Nephron (organoid): ENCODE measurements at regions not wholly inside any gene's neighbourhood (a gene's known extent, or its start where the extent isn't known, plus 50 kb on each side); places are given as distances from the start of the nearest gene placed in this dataset.

Experiments used
- H3K27ac Mint-ChIP-seq, 3 experiments: 2 replicates each; pipeline ENCODE4 v1.8.0; 2020; ENCODE audit warnings: mixed read lengths in 3 of 3, mild to moderate bottlenecking in 2 of 3, moderate library complexity in 1 of 3
- H3K27me3 Mint-ChIP-seq: 2 replicates; pipeline ENCODE4 v1.8.0; 2021; ENCODE audit warnings: low read depth, mild to moderate bottlenecking, moderate library complexity, mixed read lengths
- H3K36me3 Mint-ChIP-seq: 2 replicates; pipeline ENCODE4 v1.8.0; 2020; ENCODE audit warnings: low read depth, mixed read lengths
- H3K4me1 Mint-ChIP-seq: 2 replicates; pipeline ENCODE4 v1.8.0; 2020; ENCODE audit warnings: mixed read lengths
- H3K4me3 Mint-ChIP-seq, 3 experiments: 2 replicates each; pipeline ENCODE4 v1.8.0; 2020; ENCODE audit warnings: mild to moderate bottlenecking in 3 of 3, mixed read lengths in 3 of 3, moderate library complexity in 2 of 3
- H3K9me3 Mint-ChIP-seq: 2 replicates; pipeline ENCODE4 v1.8.0; 2020; ENCODE audit warnings: mixed read lengths
- CTCF ChIP-seq, 3 experiments: fragments of 200-600 bp; sonication (generic); IDR thresholded peaks; one replicate each; pipeline ENCODE4 v1.5.0; 2021; ENCODE audit warnings: antibody characterized with exemption in 3 of 3; ENCODE audit not compliant: unreplicated experiment in 3 of 3

GRCh38 chr5:104096451-104096850 lies 533.9 kb upstream of the NUDT12 start:
- no peak for TF ChIP-seq CTCF (IDR thresholded peaks at IDR 0.05; ENCODE audit: unreplicated experiment in 3 of 3)
- Mint-ChIP-seq H3K36me3 (no peaks in the 10 kb centered on the region), H3K4me1 (peaks cover 19% of the 10 kb centered on the region), H3K27ac (no peak overlapping the region), H3K4me3 (no peak overlapping the region), H3K9me3 (peaks cover 6% of the 10 kb centered on the region), H3K27me3 (no peaks in the 10 kb centered on the region)

DNA sequence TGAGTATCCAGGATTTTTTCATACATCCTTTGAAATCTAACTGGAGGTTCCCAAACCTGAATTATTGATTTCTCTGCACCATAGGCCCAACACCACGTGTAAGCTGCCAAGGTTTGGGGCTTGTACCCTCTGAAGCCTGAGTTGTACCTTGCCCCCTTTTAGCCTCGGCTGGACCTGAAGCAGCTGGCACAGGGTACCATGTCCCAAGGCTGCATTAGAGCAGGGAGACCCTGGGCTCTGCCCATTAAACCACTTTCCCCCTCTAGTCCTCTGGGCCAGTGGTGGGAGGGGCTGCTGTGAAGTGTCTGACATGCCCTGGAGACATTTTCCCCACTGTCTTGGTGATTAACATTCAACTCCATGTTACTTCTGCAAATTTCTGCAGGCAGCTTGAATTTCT lies 532.9 kb upstream of the NUDT12 start:
- Mint-ChIP-seq H3K36me3 (no peaks in the 10 kb centered on the region), H3K4me1 (peaks cover 19% of the 10 kb centered on the region), H3K4me3 (no peak overlapping the region), H3K27me3 (no peaks in the 10 kb centered on the region), H3K27ac (no peak overlapping the region), H3K9me3 (peaks cover 6% of the 10 kb centered on the region)
- TF ChIP-seq CTCF (IDR thresholded peaks at IDR 0.05; ENCODE audit: unreplicated experiment in 3 of 3): no peak

GRCh38 chr5:104088876-104089778 lies 526.5 kb upstream of the NUDT12 start:
- Mint-ChIP-seq H3K36me3 (no peaks in the 10 kb centered on the region), H3K27me3 (no peaks in the 10 kb centered on the region), H3K27ac (no peak overlapping the region), H3K9me3 (no peaks in the 10 kb centered on the region), H3K4me3 (no peak overlapping the region), H3K4me1 (no peaks in the 10 kb centered on the region)
- TF ChIP-seq CTCF (IDR thresholded peaks at IDR 0.05; ENCODE audit: unreplicated experiment in 3 of 3): no peak

- H3K27ac Mint-ChIP-seq: no peak overlapping the region
- TF ChIP-seq CTCF (IDR thresholded peaks at IDR 0.05; ENCODE audit: unreplicated experiment in 3 of 3): no peak
- H3K36me3 Mint-ChIP-seq: no peaks in the 10 kb centered on the region
- H3K4me1 Mint-ChIP-seq: no peaks in the 10 kb centered on the region
- no peak overlapping the region for H3K4me3 Mint-ChIP-seq
- H3K9me3 Mint-ChIP-seq: peaks cover 5% of the 10 kb centered on the region
- H3K27me3 Mint-ChIP-seq: no peaks in the 10 kb centered on the region
These were observed 522.3 kb upstream of the NUDT12 start for GRCh38 chr5:104084896-104085295.

GRCh38 chr5:104082754-104083153 lies 520.2 kb upstream of the NUDT12 start:
- Mint-ChIP-seq H3K4me1 (no peaks in the 10 kb centered on the region), H3K9me3 (peaks cover 5% of the 10 kb centered on the region), H3K27me3 (no peaks in the 10 kb centered on the region), H3K4me3 (no peak overlapping the region), H3K36me3 (no peaks in the 10 kb centered on the region), H3K27ac (no peak overlapping the region)
- TF ChIP-seq CTCF (IDR thresholded peaks at IDR 0.05; ENCODE audit: unreplicated experiment in 3 of 3): no peak

GRCh38 chr5:104081232-104081631 lies 518.6 kb upstream of the NUDT12 start:
- no peak for TF ChIP-seq CTCF (IDR thresholded peaks at IDR 0.05; ENCODE audit: unreplicated experiment in 3 of 3)
- Mint-ChIP-seq H3K27ac (no peak overlapping the region), H3K4me1 (no peaks in the 10 kb centered on the region), H3K4me3 (no peak overlapping the region), H3K9me3 (peaks cover 5% of the 10 kb centered on the region), H3K27me3 (no peaks in the 10 kb centered on the region), H3K36me3 (no peaks in the 10 kb centered on the region)
